NT2/D1 (cell line): ENCODE measurements at regions not wholly inside any gene's neighbourhood (a gene's known extent, or its start where the extent isn't known, plus 50 kb on each side); places are given as distances from the start of the nearest gene placed in this dataset.

ENCODE experiments used
- DNase-seq: peaks from one replicate; pipeline ENCODE4 v3.0.0-alpha.2; 2011; ENCODE audit warnings: low read depth, low spot score
- H3K27me3 ChIP-seq: 2 replicates; pipeline ENCODE4 v1.6.0; 2011; ENCODE audit warnings: mild to moderate bottlenecking; ENCODE audit not compliant: insufficient read length, insufficient read depth
- H3K36me3 ChIP-seq: 2 replicates; pipeline ENCODE4 v1.6.1; 2011; ENCODE audit warnings: mild to moderate bottlenecking, low read length, mixed read lengths; ENCODE audit not compliant: insufficient read depth, insufficient read length
- H3K4me1 ChIP-seq: 2 replicates; pipeline ENCODE4 v1.5.1; 2011; ENCODE audit not compliant: insufficient read depth, insufficient read length
- H3K4me3 ChIP-seq: 2 replicates; pipeline ENCODE4 v1.5.1; 2011; ENCODE audit warnings: low read depth; ENCODE audit not compliant: insufficient read length
- H3K9ac ChIP-seq: 2 replicates; pipeline ENCODE4 v1.6.0; 2011; ENCODE audit warnings: low read depth; ENCODE audit not compliant: insufficient read length
- H3K9me3 ChIP-seq: 2 replicates; pipeline ENCODE4 v1.5.1; 2011; ENCODE audit warnings: mild to moderate bottlenecking, low read length; ENCODE audit not compliant: insufficient read depth
- SUZ12 ChIP-seq: IDR thresholded peaks from 2 replicates; pipeline ENCODE4 v1.6.1; 2011; ENCODE audit not compliant: insufficient read length, insufficient read depth; ENCODE audit errors: extremely low read depth
- YY1 ChIP-seq: IDR thresholded peaks from 2 replicates; pipeline ENCODE4 v1.6.1; 2011; ENCODE audit not compliant: insufficient read length, insufficient read depth
- ZNF274 ChIP-seq: IDR thresholded peaks from 2 replicates; pipeline ENCODE4 v1.6.1; 2011; ENCODE audit warnings: mild to moderate bottlenecking, low read depth, low read length

DNA sequence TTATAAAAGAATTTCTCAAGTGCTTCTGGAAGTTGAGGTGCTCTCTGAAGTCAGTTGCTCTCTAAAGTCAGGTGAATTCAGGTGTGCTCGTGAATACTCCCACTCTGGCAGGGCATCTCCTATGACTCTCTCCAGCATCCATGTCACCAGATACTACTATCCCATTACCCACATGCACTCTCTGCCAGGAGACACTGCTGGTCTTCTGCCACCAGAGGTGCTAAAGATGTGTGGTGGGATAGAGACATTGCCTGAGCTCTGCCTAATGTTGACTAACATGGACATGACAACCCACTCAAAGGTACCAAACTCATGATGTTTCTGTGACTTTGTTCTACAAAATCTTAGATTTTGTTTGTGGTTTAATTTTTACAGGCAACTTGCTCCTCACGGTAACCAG is 106.4 kb upstream of the HNRNPA3 start:
- Histone ChIP-seq H3K4me3 (no peak overlapping the region), H3K4me1 (no peaks in the 10 kb centered on the region), H3K9ac (no peak overlapping the region), H3K36me3 (no peaks in the 10 kb centered on the region), H3K9me3 (no peaks in the 10 kb centered on the region), H3K27me3 (no peaks in the 10 kb centered on the region)
- DNase-seq: no peak
- no peak for TF ChIP-seq YY1
- no peak for TF ChIP-seq SUZ12
- no peak for TF ChIP-seq ZNF274

DNA sequence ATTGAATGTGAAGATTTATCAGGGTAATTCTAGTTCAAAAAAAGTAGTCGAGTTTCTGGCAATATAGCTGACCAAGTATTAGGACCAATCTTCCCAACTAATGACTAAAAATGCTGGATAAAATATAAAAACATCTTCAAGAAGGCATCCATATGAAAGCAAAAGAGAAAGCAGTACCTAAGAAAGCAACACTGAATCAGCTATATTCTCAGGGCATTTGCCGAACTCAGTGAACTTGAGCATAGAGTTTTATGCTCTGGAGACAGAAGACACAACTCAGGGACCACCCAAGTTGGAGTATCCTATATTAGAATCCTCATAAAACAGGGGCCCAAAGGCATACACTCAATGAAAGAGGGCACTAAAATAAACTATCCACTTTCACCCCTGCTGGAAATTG is 103.7 kb upstream of the HNRNPA3 start:
- H3K27me3 ChIP-seq: no peaks in the 10 kb centered on the region
- DNase-seq: no peak
- H3K36me3 ChIP-seq: no peaks in the 10 kb centered on the region
- no peaks in the 10 kb centered on the region for H3K4me1 ChIP-seq
- H3K9ac ChIP-seq: no peak overlapping the region
- TF ChIP-seq ZNF274: no peak
- no peak for TF ChIP-seq YY1
- no peak for TF ChIP-seq SUZ12
- no peak overlapping the region for H3K4me3 ChIP-seq
- H3K9me3 ChIP-seq: no peaks in the 10 kb centered on the region

DNA sequence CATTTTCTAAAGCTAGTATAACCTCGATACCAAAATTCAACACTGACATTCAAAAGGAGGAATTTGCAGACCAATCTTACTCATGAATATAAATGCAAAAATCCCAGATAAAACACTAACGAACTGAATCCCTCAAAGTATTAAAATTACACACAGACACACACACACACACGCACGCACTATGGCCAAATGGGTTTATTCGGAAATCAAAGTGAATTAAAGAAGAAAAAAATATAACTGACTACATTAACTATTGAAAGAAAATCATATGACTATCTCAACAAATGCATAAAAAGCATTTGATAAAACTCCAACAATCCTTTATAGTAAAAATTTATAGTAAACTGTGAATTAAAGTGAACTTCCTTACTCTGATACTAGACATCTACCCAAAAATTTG is 97.9 kb upstream of the HNRNPA3 start:
- no peaks in the 10 kb centered on the region for H3K4me1 ChIP-seq
- no peak for TF ChIP-seq SUZ12
- no peak for TF ChIP-seq YY1
- TF ChIP-seq ZNF274: no peak
- no peaks in the 10 kb centered on the region for H3K36me3 ChIP-seq
- no peak overlapping the region for H3K4me3 ChIP-seq
- H3K27me3 ChIP-seq: no peaks in the 10 kb centered on the region
- H3K9ac ChIP-seq: no peak overlapping the region
- DNase-seq: no peak
- no peaks in the 10 kb centered on the region for H3K9me3 ChIP-seq

DNA sequence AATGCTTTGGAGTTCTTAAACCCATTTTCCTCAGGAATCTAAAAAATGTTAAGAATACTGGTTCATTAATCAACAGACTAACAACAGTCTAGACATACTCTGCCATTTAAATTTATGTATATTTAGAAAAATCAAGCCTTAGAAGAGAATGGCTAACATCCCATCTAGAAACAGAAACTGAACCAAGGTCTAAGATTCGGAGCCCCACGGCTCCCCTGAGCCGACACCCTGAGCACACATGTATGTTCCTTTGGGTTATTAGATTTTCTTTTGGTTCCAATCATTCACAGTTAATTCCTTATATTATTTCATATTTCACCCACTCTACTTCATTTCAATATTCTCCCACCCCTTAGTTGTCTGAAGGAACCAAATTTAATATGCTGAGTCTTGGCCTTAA is 94.8 kb upstream of the HNRNPA3 start:
- no peak for TF ChIP-seq YY1
- H3K9me3 ChIP-seq: no peaks in the 10 kb centered on the region
- H3K27me3 ChIP-seq: no peaks in the 10 kb centered on the region
- no peak for DNase-seq
- no peaks in the 10 kb centered on the region for H3K36me3 ChIP-seq
- no peaks in the 10 kb centered on the region for H3K4me1 ChIP-seq
- no peak overlapping the region for H3K9ac ChIP-seq
- no peak overlapping the region for H3K4me3 ChIP-seq

DNA sequence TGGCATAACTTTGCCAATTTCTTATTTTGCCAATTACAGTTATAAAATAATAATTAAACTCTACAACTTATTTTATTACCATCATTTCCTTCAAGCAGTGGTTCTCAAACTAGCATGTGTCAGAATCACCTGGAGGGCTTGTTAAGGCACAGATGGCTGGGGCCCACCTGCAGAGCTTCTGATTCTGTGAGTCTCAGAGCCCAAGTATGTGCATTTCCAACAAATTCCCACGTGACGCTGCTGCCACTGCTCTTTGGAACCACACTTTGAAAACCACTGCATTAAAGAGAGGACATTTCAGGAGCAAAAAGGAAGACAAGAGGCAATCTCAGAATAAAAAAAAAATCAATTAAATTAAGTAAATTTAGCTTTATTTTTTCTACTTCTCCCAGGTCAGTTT is 94.0 kb upstream of the HNRNPA3 start:
- H3K27me3 ChIP-seq: no peaks in the 10 kb centered on the region
- H3K9me3 ChIP-seq: no peaks in the 10 kb centered on the region
- H3K36me3 ChIP-seq: no peaks in the 10 kb centered on the region
- H3K9ac ChIP-seq: no peak overlapping the region
- no peaks in the 10 kb centered on the region for H3K4me1 ChIP-seq
- peak; percentile 48 for DNase-seq
- TF ChIP-seq ZNF274: no peak
- TF ChIP-seq YY1: no peak
- TF ChIP-seq SUZ12: no peak
- no peak overlapping the region for H3K4me3 ChIP-seq

DNA sequence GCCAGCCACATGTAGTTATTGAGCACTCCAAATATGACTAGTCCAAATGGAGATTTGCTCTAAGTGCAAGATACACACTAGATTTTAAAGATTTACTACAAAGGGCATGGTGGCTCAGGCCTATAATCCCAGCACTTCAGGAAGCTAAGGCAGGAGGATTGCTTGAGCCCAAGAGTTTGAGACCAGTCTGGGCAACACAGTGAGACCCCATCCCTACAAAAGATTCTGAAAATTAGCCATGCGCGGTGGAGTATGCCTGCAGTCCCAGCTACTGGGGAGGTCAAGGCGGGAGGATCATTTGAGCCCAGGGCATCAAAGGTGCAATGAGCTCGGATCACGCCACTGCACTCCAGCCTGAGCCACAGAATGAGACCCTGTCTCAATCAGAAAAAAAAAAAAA is 93.5 kb upstream of the HNRNPA3 start:
- Histone ChIP-seq H3K27me3 (no peaks in the 10 kb centered on the region), H3K4me3 (no peak overlapping the region), H3K4me1 (no peaks in the 10 kb centered on the region), H3K36me3 (no peaks in the 10 kb centered on the region), H3K9ac (no peak overlapping the region), H3K9me3 (no peaks in the 10 kb centered on the region)
- no peak for DNase-seq
- no peak for TF ChIP-seq ZNF274
- TF ChIP-seq SUZ12: no peak
- TF ChIP-seq YY1: no peak

DNA sequence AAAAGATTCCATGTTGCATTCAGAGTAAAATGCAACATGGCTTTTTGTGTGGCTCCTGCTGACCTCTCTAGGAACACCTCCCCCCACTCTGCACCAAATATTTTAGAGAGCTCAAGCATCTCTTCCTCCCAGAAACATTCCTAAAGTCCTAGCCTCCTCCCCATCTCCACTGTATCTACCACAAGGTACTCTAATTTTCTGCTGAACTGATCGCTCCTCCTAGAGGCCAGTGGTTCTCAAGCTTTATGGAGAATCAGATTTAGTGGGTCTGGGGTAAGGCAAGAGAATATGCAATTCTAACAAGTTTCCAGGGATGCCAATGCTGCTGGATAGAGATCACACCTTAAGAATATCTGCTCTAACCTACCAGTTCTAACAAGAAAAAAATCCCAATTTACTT is 89.5 kb upstream of the HNRNPA3 start:
- H3K4me1 ChIP-seq: no peaks in the 10 kb centered on the region
- DNase-seq: no peak
- no peak for TF ChIP-seq ZNF274
- no peak for TF ChIP-seq SUZ12
- no peak for TF ChIP-seq YY1

DNA sequence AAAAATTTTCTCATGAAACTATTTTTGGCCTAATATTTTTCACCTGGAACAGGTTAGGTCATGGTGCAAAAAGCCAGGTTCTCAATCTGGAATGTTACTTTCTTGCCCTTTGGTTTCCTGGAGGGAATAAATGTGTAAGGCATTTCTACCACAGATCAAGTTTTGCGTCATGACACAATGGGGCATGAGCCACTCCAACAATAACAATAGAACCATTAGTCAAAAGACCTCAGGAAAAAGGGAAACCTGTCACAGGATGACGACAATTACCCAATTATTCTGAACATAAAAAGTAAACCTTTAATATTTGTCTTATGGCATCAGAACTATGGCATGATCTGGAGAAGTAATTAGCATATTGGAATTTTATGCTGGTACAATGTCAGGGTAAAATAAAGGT is 88.2 kb upstream of the HNRNPA3 start:
- no peaks in the 10 kb centered on the region for H3K36me3 ChIP-seq
- H3K4me3 ChIP-seq: no peak overlapping the region
- no peak for DNase-seq
- H3K4me1 ChIP-seq: no peaks in the 10 kb centered on the region
- H3K9me3 ChIP-seq: no peaks in the 10 kb centered on the region
- no peaks in the 10 kb centered on the region for H3K27me3 ChIP-seq
- TF ChIP-seq ZNF274 (no peak), YY1 (no peak), SUZ12 (no peak)
- no peak overlapping the region for H3K9ac ChIP-seq

More for the DNA sequence above, 89.5 kb upstream of the HNRNPA3 start:
- no peak overlapping the region for H3K4me3 ChIP-seq
- no peaks in the 10 kb centered on the region for H3K27me3 ChIP-seq
- no peak overlapping the region for H3K9ac ChIP-seq
- H3K36me3 ChIP-seq: no peaks in the 10 kb centered on the region
- no peaks in the 10 kb centered on the region for H3K9me3 ChIP-seq
